ENCODE measurements at regions not wholly inside any gene's neighbourhood (a gene's known extent, or its start where the extent isn't known, plus 50 kb on each side); places are given as distances from the start of the nearest gene placed in this dataset.

DNA sequence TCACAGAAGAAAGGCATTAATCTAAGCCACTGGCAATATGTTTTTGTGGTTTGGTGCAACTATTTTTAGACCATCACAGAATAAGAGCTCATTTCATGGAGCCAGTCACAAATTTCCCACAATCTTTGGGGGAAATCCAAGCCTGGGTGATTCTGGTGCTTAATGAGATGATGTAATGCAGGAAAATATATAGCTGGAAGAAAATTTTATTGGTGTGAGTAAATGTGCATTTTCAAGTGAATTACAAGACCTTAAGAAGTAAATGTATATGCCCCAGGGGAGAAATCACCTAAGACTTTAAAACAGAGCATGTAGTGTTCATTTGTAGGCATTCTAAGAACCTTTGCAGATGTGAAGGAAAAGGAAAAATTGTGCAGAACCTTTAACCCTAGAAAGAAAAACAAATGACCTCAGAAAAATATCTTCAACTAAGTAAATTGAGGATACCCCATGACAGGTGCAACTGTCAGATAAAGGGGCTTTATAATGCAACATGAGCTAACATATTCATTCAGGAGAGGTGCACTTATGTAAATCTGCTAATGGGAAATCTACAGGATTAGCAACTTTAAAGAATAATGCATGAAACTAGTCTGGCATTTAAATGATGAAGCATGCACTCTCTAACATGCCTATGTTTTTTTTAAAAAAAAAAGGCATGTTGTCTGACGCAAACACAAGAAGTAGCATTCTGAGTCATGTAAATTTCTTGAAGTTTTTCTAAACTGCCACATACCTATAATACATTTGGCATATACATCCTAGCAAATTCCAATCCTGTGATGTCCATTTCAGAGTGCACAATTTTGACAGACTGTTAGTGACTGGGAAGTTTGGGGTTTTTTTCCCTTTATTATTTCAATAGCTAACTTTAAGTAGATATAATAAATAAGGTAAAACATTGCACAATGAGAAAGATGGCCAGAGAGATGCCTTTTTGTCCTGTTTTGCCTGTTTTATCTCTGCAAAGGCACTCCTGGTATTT lies 105.1 kb downstream of the MEX3B start:
- no peak for TF ChIP-seq EZH2 (optimal IDR thresholded peaks at IDR 0.05; ENCODE audit: low read depth, low read length)
- TF ChIP-seq, protein P1, sequence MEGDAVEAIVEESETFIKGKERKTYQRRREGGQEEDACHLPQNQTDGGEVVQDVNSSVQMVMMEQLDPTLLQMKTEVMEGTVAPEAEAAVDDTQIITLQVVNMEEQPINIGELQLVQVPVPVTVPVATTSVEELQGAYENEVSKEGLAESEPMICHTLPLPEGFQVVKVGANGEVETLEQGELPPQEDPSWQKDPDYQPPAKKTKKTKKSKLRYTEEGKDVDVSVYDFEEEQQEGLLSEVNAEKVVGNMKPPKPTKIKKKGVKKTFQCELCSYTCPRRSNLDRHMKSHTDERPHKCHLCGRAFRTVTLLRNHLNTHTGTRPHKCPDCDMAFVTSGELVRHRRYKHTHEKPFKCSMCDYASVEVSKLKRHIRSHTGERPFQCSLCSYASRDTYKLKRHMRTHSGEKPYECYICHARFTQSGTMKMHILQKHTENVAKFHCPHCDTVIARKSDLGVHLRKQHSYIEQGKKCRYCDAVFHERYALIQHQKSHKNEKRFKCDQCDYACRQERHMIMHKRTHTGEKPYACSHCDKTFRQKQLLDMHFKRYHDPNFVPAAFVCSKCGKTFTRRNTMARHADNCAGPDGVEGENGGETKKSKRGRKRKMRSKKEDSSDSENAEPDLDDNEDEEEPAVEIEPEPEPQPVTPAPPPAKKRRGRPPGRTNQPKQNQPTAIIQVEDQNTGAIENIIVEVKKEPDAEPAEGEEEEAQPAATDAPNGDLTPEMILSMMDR (IDR thresholded peaks at IDR 0.05; ENCODE audit: low read length), result no peak

All from MM.1S (cell line).